ENCODE measurements at regions not wholly inside any gene's neighbourhood (a gene's known extent, or its start where the extent isn't known, plus 50 kb on each side); places are given as distances from the start of the nearest gene placed in this dataset.

DNA sequence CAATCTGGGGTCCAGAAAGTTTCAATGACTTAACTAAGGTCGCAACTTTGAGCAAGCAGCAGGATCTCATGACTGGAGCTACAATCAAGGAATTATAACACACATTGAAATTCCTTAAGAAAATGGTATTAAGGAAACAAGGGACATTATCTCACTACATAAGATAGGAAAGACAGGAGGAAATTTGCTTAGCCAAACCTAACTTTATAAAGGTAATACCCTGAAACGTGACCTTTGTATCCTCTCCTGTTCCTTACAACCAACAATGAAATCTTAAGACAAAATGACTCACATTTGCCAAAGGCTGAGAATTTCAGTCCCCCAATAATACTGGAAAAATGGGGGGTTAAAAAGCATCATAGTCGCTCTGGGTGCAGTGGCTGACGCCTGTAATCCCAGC is 218.9 kb upstream of the LYZL1 start:
- intact Hi-C loops (cut with DNase I), result no loop called here
- DNase-seq (ENCODE audit: low spot score), result no peak

DNA sequence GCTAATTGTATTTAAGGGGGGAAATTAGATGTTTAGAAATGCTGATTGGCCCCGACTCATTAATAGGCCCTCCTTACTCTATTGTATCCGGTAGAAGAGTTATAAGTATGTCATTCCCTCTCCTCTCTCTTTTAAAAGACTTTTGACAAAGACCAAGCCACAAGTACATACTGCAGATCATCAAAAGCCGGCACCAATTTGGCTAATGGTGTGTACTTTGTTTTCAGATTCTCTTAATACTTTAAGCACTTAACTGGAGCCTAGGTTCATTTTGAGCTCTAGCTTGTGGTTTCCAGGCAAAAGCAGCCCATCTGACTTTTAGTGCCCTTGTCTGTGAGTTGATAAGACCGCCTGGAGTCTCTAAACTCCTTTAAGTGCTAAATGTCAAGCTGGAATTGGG is 210.0 kb upstream of the LYZL1 start:
- intact Hi-C loops (cut with DNase I), result no loop called here

DNA sequence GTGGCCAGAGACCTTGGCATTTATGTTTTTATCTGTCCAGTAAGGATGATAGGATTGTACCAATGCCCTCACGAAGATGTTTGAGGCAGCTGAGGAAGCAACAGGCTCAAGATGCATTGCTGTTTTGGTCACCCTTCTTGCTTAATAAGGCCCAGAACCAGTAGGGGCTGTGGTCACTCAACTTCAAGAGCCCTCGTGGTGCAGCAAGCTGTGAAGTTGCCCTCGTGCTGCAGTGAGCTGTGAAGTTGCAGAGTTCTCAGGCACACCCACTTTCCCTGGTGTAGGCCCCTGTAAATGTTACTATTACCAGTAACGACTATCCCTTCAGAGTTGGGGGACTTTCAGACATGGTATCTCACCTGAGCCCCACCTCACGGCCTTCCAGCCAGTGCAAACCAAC is 207.6 kb upstream of the LYZL1 start:
- intact Hi-C loops (cut with DNase I), result no loop called here
- DNase-seq (ENCODE audit: low spot score), result no peak

More for the DNA sequence above, 210.0 kb upstream of the LYZL1 start:
- no peak for DNase-seq (ENCODE audit: low spot score)

DNA sequence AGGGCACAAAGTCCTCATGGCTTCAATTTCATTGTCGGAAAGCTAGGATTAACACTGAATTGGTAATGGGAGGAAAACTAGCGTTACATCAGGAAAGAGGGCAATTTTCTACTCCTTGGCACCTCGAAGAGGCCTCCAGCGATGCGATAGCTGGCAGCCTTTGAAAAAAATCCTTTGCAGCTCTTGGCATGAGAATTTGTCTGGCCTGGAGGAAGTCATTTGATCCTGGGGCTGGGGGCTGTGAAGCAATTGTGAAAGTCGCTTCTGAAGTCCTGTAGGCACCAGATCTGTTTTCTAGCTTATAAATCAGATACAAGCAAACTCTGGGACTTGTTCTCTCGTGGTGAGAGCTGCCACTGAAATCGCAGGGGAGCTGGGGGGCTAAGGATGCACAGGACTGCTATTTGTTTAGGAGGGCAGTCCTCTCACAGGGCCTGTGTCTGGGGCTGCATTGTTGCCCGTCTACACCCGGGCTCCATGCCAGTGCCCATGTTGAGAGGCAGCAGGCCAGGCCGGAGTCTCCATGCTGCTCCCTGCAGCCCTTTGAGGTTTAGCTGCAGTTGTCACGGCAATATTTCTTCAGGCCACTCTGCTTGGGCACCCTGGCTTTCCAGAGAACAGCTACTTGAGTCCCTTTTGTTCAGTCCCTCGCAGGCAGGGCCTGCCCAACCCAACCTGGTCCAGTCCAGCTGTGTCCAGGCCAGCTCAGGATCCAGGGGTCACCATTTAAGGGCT is 206.8 kb upstream of the LYZL1 start:
- intact Hi-C loops (cut with DNase I), result no loop called here
- DNase-seq (ENCODE audit: low spot score), result no peak

GRCh38 chr10:29083096-29083495 is 205.8 kb upstream of the LYZL1 start:
- no peak for DNase-seq (ENCODE audit: low spot score)
- intact Hi-C loops (cut with DNase I), result no loop called here

GRCh38 chr10:29084681-29085307 is 204.1 kb upstream of the LYZL1 start:
- intact Hi-C loops (cut with DNase I), result no loop called here
- DNase-seq (ENCODE audit: low spot score), result no peak

- intact Hi-C loops (cut with DNase I), result no loop called here
- DNase-seq (ENCODE audit: low spot score), result no peak
Measured at GRCh38 chr10:29089091-29089490, 199.8 kb upstream of the LYZL1 start.

GRCh38 chr10:29096303-29096824 is 192.5 kb upstream of the LYZL1 start:
- DNase-seq (ENCODE audit: low spot score), result no peak
- intact Hi-C loops (cut with DNase I), result no loop called here

DNA sequence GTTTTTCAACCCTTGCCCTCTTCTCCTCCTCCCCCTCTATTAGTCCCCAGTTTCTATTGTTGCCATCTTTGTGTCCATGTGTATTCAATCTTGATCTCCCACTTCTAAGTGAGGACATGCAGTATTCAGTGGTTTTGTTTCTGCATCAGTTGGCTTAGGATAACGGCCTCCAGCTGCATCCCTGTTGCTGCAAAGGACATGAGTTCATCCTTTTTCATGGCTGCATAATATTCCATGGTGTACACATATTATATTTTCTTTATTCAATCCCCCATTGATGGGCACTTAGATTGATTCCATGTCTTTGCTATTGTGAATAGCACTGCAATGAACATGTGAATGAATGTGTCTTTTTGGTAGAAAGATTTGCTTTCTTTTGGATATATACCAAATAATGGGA is 190.4 kb upstream of the LYZL1 start:
- intact Hi-C loops (cut with DNase I), result no loop called here
- no peak for DNase-seq (ENCODE audit: low spot score)

GRCh38 chr10:29099001-29099400 is 189.9 kb upstream of the LYZL1 start:
- DNase-seq (ENCODE audit: low spot score), result no peak
- intact Hi-C loops (cut with DNase I), result no loop called here

DNA sequence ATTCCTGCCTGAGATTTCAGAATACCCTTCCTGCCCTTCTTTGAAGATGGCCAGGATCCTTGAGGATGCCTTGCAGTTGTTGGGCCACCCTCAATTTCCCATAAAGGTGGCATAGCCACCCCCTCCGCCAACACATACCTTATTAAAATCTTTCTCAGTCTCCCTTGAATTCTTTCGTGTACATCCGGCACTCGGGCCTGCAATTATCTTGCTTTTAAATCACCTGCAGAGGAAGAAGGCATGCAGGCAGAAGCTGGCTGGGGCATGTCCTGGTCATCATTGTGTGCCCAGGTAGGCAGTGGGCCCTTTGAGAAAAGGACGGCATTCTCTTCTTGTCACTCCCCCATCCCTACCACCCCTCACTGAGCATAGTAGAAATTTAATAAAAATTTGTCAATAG is 189.5 kb upstream of the LYZL1 start:
- intact Hi-C loops (cut with DNase I), result no loop called here
- no peak for DNase-seq (ENCODE audit: low spot score)

DNA sequence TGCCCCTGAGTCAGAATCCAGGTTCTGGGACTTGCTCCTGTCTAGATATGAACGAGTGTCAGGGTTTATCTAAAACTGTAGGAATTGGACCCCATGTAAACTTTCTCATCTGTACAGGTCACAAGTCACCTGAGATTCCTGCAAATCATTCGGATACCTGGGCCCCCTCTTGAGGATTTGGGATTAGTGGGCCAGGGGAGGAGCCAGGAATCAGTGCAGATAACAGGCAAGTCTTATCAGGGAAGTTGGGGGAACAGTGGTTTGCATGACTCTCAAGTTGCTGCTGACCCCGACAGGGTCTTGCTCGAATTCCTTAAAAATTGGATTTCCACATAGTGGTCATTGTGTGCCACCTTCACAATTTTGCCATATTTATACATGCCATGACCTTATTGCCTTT is 188.4 kb upstream of the LYZL1 start:
- intact Hi-C loops (cut with DNase I), result no loop called here

GRCh38 chr10:29102233-29102632 is 186.6 kb upstream of the LYZL1 start:
- no peak for DNase-seq (ENCODE audit: low spot score)
- intact Hi-C loops (cut with DNase I), result no loop called here

More for the DNA sequence above, 188.4 kb upstream of the LYZL1 start:
- no peak for DNase-seq (ENCODE audit: low spot score)

GRCh38 chr10:29102636-29103035 is 186.2 kb upstream of the LYZL1 start:
- intact Hi-C loops (cut with DNase I), result no loop called here
- DNase-seq (ENCODE audit: low spot score), result no peak

GRCh38 chr10:29104661-29105399 is 184.0 kb upstream of the LYZL1 start:
- no peak for DNase-seq (ENCODE audit: low spot score)
- intact Hi-C loops (cut with DNase I), result no loop called here

- DNase-seq (ENCODE audit: low spot score), result no peak
- intact Hi-C loops (cut with DNase I), result no loop called here
Measured at GRCh38 chr10:29105516-29106215, 183.2 kb upstream of the LYZL1 start.

DNA sequence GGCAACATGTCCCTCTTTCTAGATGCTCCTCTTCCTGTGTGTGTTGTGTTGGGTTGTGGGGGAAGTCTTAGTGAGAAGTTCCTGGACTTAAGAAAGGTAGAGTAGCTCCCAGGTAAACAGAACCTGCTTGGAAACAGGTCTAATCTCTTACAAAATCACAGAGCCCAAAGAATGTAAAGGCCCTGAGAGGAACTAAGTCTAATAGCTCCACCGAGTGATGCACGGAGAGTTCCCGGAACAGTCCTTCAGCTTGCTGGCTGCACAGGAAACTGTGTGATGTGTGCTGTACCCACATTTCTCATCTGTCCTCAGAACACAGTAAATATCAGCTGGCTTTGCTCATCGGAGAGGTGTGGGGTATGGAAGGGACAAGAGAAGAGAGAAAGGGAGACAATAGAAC is 182.6 kb upstream of the LYZL1 start:
- intact Hi-C loops (cut with DNase I), result no loop called here
- DNase-seq (ENCODE audit: low spot score), result no peak

DNA sequence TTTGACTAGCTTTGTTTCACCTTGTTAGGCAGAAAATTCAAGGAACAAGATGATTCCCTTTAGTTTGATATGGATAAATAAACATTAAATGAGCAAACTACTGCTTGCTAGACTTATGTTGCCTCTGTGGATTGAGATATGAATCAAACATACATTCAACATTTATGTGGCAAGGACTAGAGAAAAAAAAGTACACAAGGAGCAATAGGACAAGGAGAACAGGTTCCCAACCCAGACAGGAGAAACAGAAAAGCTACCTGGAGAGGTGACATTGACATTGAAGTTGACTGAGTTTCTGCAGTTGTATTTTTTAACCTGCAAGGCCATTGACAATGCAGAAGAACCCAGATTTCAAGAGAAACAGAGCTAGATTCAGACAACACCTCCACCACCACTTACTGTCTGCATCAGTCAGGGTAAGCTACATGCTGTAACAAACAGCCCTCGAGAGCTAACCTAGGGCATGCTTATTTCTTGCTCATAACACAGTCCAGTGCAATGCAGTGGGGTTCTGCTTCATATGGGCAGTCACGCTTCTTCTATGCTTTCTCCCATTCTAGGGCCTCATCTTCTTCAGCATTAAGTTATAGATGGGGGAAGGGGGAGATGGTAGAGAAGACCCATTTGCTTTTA is 180.9 kb upstream of the LYZL1 start:
- DNase-seq (ENCODE audit: low spot score), result no peak
- intact Hi-C loops (cut with DNase I), result no loop called here

DNA sequence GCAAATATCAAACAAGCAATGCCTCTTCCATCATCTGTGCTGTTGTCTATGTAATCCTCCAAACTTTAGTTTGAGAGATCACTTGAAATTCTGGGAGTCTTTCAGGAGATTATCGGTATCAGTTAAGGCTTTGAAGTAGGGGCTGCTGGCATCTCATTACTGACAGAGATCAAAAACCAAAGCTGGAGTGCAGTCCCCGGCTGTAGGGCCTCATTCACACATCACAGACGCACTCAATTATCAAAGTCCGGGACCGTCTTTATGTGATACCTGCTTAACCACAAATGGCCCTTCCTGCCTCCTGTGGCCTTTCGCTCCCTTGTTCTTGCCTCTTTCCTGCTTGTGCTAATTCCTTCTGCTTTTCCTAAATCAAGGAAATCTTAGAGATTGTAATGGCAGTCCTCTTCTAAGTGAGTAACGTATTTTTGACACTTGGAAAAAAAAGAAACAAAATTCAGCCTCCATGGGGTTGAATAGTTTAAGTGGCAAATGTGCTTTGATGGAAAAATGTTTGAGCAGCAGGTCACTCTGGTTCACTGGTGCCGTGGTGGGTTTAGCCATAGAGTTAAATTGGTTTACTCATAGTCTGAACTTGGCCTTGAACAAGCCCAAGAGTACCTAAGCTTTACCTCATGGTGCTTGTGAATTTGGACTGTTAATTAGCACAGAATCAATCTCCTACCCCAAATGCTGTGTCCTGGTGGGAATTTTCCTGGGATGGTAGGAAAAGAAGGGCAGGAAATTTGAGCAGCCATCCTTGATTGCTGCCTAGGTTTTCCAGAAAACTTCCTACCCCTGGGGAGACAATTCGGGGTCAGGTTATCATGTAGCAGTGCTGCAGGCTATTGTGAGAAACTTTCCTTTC is 178.9 kb upstream of the LYZL1 start:
- intact Hi-C loops (cut with DNase I), result no loop called here
- DNase-seq (ENCODE audit: low spot score), result no peak
